ENCODE measurements at regions not wholly inside any gene's neighbourhood (a gene's known extent, or its start where the extent isn't known, plus 50 kb on each side); places are given as distances from the start of the nearest gene placed in this dataset.

DNA sequence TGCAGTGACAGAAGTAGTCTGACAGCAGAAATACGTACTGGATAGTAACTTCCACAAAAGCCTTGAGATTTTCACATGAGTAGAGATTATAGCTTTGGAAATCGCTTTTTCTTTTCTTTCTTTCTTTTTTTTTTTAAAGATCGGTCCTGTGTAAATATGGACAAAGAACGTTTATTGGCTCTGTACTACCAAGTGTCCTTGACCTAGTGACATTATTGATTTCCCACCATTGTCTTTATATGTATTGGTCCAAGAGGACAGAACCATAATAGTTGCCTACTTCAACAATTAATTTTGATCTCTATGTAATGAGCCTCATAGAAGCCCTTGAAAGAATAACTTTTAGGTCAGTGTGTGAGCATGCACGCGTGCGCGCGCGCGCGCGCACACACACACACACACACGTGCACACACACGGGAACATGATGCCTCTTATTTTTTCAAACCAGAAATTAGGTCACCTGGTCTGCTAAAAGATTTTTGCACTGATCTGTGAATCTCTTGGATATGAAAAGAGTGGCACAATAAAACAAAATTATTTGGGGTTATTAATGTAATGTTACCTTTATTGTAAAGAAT is 516.8 kb downstream of the PSAT1 start:
- no peak for DNase-seq

DNA sequence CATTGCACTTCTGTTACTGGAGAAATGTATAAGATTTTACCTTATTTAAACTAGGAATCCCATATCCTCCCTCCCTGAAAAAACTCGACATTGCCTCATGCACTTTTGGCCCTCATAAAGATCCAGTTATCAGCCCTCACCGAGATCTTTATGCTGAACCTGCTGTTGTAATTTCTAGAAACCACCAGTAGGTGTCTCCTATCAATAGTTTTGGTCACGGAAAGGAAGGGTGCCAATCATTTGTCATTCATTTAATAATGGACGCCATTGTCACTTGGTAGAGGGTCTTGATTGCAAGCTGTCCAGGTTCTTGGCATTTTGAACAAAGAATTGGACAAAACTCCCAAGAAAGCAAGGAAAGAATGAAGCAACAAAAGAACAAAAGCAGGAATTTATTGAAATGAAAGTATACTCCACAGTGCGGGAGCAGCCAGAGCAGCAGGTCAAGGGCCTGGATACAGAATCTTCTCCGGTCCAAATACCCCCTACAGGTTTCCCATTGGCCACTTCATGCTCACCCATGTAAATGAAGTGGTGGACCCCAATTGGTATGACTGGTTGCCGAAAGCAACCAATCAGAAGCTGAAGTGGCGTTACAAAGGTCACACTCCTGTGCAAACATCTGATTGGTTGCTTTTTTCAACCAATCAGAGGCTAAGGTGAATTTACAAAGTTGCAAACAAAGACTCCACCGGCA is 524.3 kb downstream of the PSAT1 start:
- DNase-seq = no peak

DNA sequence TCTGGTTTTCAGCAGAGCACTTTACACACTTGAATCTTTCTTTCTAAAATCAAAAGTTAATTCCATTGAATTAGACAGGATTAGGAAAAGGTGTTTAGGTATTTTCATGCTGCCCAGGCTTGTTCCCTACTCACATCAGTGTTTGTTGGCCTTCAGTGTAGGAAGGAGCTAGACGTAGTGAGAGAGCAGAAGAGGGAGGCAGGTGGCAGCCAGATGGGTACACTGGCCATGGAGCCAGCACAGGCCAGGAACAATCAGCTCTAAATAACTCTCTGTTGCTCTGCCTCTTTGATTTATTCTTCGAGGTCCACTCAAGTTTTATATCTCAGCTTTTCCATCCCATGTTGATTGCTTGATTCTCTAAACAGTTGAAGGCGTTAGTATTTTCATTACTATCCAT is 529.6 kb downstream of the PSAT1 start:
- no peak for DNase-seq

DNA sequence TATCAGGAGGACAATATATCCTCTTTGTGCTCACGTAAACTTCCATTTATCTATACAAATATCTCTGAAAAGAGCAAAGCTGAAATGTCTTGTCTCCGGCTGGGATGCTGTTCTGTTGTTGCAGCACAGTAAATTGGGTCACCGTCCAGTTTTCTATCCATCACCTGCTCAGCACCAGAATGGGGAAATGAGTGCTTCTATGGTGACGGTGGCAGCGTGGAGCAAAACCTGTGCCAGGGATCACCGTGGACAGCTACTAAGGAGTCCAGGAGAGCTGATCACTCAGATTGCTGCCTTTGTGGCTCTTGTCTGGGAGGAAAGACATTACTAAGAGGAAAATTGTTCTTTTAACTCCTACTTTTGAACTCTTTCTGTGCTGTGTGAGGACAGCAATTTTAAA is 531.6 kb downstream of the PSAT1 start:
- DNase-seq = no peak

DNA sequence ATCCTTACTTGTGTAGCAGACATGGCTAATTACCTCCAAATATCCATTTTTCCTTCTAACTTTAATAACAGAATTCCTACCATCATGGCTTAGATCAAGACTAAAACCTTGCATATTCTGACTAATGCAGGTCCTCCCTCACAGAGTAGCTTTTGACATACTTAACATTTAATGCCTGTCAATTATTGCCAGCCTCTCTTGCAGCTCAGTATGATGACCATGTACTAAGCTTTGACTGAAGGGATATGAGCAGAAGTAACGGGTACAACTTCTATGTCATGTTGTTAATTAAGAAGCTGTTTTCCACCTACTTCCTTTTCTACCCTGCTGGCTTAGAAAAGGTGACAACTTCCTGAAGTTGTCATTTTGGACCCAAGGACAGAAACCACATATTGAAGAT is 533.4 kb downstream of the PSAT1 start:
- DNase-seq = no peak

DNA sequence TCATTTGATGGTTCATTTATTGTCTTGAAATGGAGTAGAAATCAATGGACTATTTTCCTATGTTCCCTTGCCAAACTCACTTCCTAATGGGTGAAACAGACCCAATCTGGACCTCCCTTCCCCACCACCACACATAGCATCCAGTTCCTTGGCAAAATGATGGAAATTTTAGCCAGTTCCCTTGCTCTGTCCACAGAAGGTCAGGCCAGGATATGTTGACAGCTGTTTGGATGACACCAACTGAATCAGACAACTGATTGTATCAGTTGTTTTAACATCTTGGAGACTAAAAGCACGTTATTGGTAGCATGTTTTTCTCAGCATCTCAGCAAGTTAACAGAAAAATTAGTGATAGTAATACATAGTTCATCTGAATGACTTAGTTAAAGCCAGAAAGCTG is 534.8 kb downstream of the PSAT1 start:
- no peak for DNase-seq

DNA sequence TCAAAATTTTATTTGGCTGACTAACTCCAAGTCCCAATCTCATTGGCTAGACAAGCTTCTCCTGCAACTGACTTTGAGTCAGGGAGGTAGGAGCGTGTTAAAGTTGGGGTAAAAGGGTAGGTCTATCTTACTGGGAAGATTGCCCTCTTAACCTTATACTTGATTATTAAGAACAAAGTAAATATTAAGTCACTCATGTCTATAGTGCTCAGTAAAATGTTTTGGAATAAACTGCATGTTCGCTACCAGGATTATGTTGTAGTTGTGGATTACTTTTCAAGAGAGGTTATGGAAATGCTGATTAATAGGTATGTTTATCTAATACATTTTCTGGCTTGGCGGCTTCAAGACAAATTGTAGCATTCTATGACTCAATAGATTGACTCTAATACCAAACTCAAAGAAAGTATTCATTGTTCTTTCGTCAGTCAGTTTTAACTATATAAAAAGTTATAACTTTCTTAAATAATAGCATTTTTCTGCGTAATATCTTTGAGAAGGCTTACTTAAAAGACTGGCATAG is 539.1 kb downstream of the PSAT1 start:
- DNase-seq = no peak

DNA sequence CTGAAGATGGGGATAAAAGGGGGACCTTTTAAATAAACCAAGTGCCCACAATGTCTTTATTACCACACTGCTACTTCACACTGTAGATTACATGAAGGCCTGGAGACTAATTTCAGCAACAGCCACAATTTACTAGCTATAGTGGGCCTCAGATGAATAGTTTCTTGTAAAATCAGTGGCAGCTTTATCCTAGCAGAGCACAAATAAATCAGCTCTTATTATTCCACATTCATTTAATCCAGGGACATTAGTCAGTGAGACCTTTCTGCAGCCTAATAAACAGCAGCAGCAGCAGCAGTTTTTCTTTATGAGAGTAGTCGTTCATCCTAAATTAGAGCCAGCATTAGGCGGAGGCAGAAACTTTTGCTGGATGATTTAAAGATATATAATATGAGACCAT is 542.3 kb downstream of the PSAT1 start:
- DNase-seq = no peak

DNA sequence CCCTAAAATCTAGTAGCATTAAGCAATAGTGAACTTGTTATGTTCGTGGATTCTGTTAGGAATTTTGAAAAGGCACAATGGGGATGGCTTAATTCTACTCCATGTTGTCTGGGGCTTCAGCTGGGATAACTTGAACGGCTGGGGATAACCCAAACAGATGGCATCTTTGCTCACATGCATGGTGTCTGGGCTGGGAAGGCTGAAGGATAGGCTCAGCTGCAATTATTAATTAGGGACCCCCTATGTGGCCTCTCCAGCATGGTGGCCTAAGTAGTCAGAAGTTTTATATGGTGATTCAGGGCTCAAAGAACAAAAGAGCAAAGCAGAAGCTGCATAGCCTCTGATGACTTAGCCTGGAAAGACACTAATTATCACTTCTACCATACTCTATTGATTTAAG is 551.1 kb downstream of the PSAT1 start:
- DNase-seq = no peak

DNA sequence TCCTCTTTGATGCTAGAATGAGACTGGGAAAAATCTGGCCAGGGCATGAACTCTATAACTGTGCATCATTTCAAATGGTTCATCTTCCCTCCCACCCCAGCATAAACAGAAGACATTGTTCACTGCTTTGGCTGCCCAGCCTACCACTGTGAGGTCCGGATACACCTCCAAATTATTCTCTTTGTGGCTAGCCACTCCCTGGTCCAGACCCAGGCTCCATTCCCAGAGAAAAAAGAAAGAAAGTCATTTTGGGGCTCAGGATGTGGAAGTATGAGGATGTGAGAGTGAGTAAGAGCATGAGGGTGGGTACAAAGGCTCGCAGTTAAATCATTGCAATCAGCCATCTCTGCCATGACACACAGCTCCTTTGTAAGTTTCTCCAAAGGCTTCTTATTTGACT is 559.2 kb downstream of the PSAT1 start:
- no peak for DNase-seq

DNA sequence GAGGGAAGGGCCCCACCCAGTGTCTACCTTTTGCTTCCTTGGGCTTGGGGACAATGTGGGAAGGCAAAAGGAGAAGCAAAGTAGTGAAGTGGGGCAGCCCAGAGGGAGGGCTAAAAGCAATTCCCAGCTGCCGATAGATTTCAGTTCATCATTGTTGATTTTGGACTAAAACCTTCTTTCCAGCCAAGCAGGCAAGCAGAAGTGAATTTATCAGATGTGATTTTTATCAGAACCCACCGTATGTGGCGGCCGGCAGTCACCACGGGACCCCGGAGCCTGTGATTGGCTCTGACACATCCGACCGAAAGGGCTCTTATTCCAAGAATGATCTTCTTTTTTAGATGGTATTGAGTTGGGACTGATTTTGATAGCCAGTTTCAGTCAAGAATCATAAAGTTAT is 559.9 kb downstream of the PSAT1 start:
- DNase-seq = no peak

DNA sequence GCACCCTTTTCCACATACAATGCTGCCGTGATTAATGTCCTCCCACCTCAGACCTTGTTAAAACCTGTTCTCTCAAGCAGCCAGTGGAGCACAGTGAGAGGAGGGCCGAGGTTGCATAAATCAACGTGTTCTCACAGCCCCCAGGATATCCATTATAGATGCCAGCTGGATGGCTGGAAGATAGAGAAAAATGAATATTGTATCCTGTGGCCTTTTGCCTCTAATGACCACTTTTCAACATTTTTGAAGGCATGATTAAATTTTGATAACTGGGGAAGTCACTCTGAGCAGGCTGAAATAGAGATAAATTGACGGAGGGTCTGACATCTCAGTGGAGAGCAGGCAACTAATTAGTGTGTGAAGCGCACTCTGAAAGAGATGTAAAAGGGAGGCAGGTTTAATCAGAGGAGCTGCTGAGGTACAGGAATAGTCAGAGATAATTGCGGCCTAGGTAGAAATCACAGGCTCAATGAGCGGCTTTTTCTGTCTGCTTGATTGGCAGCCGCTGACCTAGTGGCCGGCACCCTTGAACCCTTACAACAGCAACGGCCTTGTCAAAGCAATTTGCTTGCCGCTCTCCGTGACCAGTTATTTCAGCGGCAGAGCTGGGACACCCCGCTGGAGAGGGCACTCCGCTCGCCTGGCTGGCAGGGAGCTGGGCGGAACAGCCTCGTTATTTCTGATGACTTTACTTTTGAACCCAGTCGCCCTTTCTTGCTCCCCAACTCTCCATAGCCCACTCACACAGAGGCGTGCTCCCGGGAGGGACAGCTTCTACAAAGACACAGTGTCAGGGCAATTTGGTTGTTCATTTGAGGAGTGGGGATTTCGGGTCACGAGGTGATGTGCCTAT is 560.7 kb downstream of the PSAT1 start:
- no peak for DNase-seq

DNA sequence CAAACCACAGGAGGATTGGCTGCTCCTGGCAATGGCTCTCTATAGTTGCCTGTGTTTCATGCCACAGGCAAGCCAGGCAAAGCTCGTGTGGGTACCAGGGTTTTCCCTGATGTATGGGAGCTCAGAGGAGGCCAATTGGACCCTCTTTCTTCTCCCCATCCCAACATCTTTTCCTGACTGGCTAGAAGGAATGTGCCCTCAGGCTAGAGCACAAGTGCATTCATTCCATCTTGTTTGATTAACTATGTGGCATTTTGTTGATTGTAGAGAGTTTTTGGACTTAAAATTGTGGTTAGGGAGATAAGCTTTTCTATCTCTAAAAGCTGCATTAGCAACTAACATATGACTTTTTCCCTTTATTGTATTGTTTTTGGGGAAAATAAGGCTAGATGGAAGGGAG is 561.3 kb downstream of the PSAT1 start:
- DNase-seq = no peak

DNA sequence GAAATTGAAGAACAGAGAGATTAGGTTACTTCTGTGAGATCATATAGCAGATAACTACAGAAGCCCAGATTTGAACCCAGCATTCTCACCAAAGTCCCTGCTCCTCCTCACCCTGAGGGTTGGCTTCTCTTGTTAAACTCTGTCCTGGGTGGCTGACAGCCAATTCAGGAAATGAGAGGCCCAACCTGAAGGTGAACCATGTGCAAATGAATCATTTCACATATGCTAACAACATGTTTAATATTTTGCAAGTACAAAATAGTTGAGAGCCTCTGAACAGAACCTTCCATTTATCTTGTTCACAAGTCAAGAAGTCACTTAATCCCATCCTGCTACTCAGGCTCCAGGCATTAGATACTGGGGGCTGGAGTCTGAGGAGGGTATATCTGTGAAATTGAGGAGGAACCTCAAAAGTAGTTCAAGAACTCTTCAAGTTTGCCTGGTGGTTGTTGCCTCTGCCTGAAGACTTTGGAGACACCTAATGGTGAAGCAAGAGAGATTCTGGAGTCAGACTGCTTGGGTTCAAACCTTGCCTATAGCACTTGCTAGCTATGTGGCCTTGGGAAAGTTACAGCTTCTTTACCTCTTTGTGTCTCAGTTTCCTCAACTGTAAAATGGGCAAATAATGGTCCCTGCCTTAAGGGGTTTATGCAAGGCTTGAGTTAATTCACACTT is 564.0 kb downstream of the PSAT1 start:
- DNase-seq = no peak

DNA sequence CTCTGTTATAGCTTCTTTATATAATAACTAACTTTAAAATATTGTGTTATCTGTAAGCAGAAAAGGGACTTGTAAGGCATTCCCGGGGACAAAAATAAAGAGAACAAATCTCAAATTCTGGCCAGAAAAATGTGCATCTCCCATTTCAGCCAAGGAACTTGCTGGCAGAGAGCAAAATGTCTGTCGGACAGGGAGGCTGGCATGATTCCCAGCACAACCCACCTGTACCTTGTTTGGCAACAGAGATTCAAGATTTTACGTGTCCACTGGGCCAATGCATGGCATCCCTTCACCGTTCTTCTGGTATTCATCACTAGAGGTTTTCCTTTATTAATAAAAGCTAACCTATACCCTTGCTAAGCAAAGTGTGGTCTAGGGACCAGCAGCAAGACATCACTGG is 566.6 kb downstream of the PSAT1 start:
- no peak for DNase-seq

DNA sequence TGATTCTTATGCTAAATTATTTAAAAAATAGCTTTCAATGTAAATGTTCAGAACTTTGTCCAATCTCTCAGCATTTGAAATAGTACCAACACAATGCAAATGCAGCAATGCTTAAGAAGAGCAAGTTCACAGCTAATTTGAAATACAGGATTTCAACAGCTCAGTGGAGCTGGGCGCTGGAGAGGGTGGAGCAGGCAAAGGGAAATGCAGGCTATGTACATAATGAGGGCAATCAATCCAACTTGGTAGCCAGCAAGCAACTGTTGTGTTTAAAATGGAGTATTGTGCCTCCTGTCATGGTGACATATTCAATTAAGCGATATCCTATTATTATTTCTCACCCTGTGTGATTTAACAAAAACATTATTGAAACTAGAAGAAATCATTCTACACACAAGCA is 568.8 kb downstream of the PSAT1 start:
- DNase-seq = no peak

DNA sequence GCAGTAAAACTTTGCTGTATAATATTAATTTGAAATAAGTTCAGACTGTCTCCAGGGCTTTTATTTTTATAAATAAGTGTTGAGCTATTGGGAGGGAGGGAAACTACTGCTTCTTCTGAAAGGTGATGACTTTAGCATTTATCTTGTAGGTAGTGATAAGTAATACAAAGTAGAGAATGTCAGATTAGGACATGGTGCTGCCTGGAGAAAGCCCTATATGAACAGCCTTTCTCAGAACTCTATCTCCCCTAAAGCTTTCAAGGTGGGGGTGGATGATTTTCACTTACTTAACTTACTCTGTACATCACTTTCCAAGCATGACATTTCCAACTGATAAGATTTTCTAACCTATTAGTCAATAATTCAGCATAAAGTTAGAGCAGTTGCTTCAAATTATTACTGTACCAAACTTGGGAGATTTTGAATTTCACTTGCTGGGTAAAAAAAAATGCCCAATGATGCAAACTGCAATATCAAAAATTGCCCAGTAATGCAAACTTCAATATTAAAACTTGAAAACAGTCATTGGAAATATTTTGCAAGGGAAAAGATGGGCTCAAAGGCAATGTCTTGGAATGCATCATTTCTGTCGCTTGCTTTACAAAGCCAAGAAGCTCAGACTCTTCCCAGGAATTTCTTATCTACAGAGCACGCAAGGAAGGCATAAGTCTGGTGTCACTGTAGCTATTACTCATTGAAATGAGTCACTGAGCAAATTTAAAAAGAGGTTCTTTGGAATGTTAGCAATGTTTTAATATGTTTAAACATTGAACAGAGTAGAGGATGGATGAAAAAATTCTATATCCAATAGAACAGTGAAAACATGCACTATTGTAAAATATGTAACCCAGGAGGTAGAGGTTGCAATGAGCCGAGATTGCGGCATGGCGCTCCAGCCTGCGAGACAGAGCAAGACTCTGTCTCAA is 569.5 kb downstream of the PSAT1 start:
- no peak for DNase-seq

DNA sequence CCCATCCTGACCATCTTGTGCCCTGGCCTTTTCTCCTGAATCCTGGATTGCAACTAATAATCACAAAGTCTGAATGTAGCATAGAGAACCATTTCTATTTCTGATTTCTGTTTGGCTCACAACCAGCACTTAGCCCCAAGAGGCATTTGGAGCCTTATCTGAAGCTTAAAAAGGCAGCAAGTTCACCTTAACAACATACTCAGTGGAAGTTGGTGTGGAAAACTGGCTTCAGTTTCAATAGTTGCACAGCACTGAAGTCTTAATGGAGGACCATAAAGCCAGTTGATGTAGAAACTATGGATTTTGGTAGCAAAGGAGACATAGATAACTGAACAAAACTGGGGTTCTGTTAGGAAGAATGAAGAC is 574.1 kb downstream of the PSAT1 start:
- DNase-seq = no peak

DNA sequence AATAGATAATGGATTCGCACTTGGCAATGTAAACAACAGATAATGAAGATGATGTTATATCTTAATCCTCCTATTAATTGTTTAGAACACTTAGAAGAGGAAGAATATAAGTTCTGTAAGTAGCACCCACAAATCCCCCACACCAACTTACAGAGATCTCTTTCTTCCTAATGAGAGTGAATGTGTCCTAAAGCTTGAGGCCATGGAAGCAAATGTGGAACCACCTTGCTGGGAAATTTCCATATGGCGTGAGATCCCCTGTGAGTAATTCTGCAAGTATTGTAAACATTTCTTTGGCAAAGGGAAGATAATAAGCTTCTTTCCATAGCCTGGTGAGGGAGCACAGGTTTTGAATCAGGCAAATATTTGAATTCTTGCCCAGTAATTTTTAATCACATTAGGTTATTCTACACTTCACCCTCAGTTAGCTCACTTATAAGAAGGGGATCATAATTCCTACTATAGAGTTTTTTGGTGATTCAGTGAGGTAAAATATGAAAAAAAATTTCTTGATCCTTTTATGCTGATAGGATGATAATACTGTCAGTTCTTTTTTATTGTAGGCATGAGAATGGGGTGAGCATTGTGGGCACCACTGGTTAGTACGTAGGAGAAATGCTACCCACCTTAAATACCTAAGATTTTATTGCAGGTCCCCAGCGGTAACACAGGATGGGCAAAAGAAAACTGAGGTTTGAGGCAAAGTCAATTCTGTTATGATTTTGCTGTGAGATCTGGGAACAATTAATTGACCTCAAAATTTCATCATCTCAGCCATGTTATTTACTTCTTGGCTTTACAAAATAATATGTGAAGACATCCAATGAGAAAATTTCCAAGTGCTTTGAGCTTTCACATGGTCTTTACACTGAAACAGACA is 574.8 kb downstream of the PSAT1 start:
- DNase-seq = no peak

DNA sequence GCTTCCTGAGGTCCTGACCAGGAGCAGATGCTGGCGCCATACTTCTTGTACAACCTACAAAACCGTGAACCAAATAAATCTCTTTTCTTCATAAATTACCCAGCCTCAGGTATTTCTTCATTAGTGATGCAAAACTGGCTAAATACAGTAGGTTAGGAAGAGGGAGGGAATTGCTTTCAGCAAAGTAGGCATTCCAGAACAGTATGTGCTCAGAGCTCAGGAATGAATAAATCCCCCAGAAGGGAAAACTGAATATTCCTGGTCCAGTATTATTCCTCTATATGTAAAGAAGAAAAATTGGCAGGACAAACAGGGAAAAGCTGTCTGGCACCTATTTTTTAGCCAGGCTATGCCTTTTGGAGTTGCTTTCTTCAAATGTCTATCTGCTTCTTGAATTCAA is 577.1 kb downstream of the PSAT1 start:
- DNase-seq = no peak
